K562 (cell line): ENCODE measurements at regions not wholly inside any gene's neighbourhood (a gene's known extent, or its start where the extent isn't known, plus 50 kb on each side); places are given as distances from the start of the nearest gene placed in this dataset.

Source experiments
- ATAC-seq: fragments of 200-7000 bp; cut with Tn5 transposase; 3 replicates; pipeline ENCODE4 v1.9.1; 2020; ENCODE audit warnings: moderate library complexity
- BruUV-seq: library from RNA; stranded (reverse); fragments of 400-500 nt; replicated peaks from 2 replicates; lab custom pipeline; 2021; lab: Mats Ljungman, UMichigan
- CTCF ChIA-PET: fragments of 300-600 bp; formaldehyde crosslinking; extraction: SDS; loops from one replicate; lab custom pipeline; 2021; ENCODE audit warnings: low intra/inter-chr PET ratio; lab: Yijun Ruan, JAX
- POLR2A ChIA-PET: fragments of 300-600, 350-650 bp; sonication (Branson Sonifier 250); formaldehyde crosslinking; extraction: SDS; loops from one replicate; lab custom pipeline; 2021; ENCODE audit warnings: antibody characterized with exemption, inconsistent platforms; lab: Yijun Ruan, JAX
- DNase-seq, 4 experiments: peaks; one replicate each; pipeline versions ENCODE4 v3.0.0 to v3.0.0-alpha.2; 2011 to 2018; ENCODE audit warnings: low spot score in 3 of 4, mixed read lengths in 3 of 4; ENCODE audit errors: extremely low read depth in 1 of 4
- FAIRE-seq: peaks from 2 replicates; lab custom pipeline; 2011; peaks lifted over from hg19 to GRCh38; lab: Jason Lieb, UNC
- H2AFZ ChIP-seq: 2 replicates; pipeline ENCODE4 v1.6.0; 2011; ENCODE audit warnings: low read depth, low read length, control low read depth, inconsistent platforms
- H3K27ac ChIP-seq: fragments of 200-600 bp; 3 replicates; pipeline ENCODE4 v1.8.0; 2011; ENCODE audit warnings: low read depth, mild to moderate bottlenecking, control low read depth, inconsistent platforms, low read length, moderate library complexity, mixed read lengths; ENCODE audit errors: extremely low read depth
- H3K27me3 ChIP-seq, 2 experiments: fragments of 300-600 bp in 1 of 2; 2 replicates in 1 of 2; 3 replicates in 1 of 2; pipeline versions ENCODE4 v1.6.0 to v1.8.0; 2011; ENCODE audit warnings: inconsistent platforms in 2 of 2, low read length in 2 of 2, mild to moderate bottlenecking in 1 of 2, mixed read lengths in 1 of 2, moderate library complexity in 1 of 2; ENCODE audit not compliant: control insufficient read depth in 2 of 2, insufficient read depth in 2 of 2
- H3K36me3 ChIP-seq: fragments of 300-600 bp; 3 replicates; pipeline ENCODE4 v1.8.0; 2011; ENCODE audit warnings: mild to moderate bottlenecking, low read length, inconsistent platforms; ENCODE audit not compliant: control insufficient read depth, insufficient read depth
- H3K4me1 ChIP-seq, 2 experiments: fragments of 200-600 bp in 1 of 2; replicated peaks in 1 of 2; 2 replicates in 1 of 2; 3 replicates in 1 of 2; pipeline versions ENCODE4 v1.5.1 to v1.8.0; 2011; ENCODE audit warnings: inconsistent platforms in 2 of 2, low read length in 2 of 2, mild to moderate bottlenecking in 1 of 2, mixed read lengths in 1 of 2, moderate library complexity in 1 of 2; ENCODE audit not compliant: control insufficient read depth in 2 of 2, insufficient read depth in 2 of 2
- H3K4me2 ChIP-seq: 2 replicates; pipeline ENCODE4 v1.6.1; 2011; ENCODE audit warnings: low read length, control low read depth, inconsistent platforms, mixed read lengths; ENCODE audit not compliant: insufficient read depth
- H3K4me3 ChIP-seq: fragments of 200-600 bp; sonication (generic), shearing (Covaris generic); 2 replicates; pipeline ENCODE4 v1.5.1; 2016; ENCODE audit warnings: control low read depth, inconsistent platforms
- H3K79me2 ChIP-seq: fragments of 200-600 bp; 3 replicates; pipeline ENCODE4 v1.8.0; 2011; ENCODE audit warnings: low read length, inconsistent platforms; ENCODE audit not compliant: control insufficient read depth, insufficient read depth
- H3K9ac ChIP-seq, 2 experiments: 2 replicates each; pipeline versions ENCODE4 v1.6.0 to v1.6.1; 2011; ENCODE audit warnings: low read depth in 2 of 2, low read length in 2 of 2, control low read depth in 1 of 2, inconsistent platforms in 1 of 2, mild to moderate bottlenecking in 1 of 2, mixed read lengths in 1 of 2; ENCODE audit not compliant: insufficient read depth in 1 of 2
- H3K9me1 ChIP-seq: one replicate; pipeline ENCODE4 v1.6.0; 2011; ENCODE audit warnings: inconsistent platforms, mild to moderate bottlenecking, low read length, moderate library complexity; ENCODE audit not compliant: control insufficient read depth, insufficient read depth
- H3K9me3 ChIP-seq: replicated peaks from 2 replicates; pipeline ENCODE4 v1.5.1; 2011; ENCODE audit warnings: low read depth, low read length, inconsistent platforms; ENCODE audit not compliant: control insufficient read depth, insufficient read depth
- H4K20me1 ChIP-seq: replicated peaks from 2 replicates; pipeline ENCODE4 v1.6.1; 2011; ENCODE audit warnings: low read length, inconsistent platforms, mixed read lengths; ENCODE audit not compliant: control insufficient read depth, insufficient read depth
- CAMTA2 ChIP-seq: fragments of 250-450 bp; sonication (Bioruptor Pico); conservative IDR thresholded peaks from 2 replicates; pipeline ENCODE4 v1.5.1; 2022
- ETV1 ChIP-seq: fragments of 450-650 bp; conservative IDR thresholded peaks from 2 replicates; pipeline ENCODE4 v1.6.1; 2016; ENCODE audit warnings: missing genetic modification characterization, control low read depth, low read depth, missing compliant biosample characterization
- FOXA3 ChIP-seq, 2 experiments: fragments of 450-650 bp in 1 of 2; sonication (generic) in 1 of 2; formaldehyde crosslinking; IDR thresholded peaks in 1 of 2; conservative IDR thresholded peaks in 1 of 2; 2 replicates each; pipeline versions ENCODE4 v1.4.0 to v1.8.0; 2020 to 2022; ENCODE audit warnings: mild to moderate bottlenecking in 2 of 2, missing genetic modification reagents in 1 of 2
- MEF2A ChIP-seq: IDR thresholded peaks from 2 replicates; pipeline ENCODE4 v1.6.1; 2011; ENCODE audit warnings: low read depth, mild to moderate bottlenecking, low read length, moderate library complexity; ENCODE audit not compliant: control insufficient read depth
- MTA3 ChIP-seq: fragments of 450-650 bp; formaldehyde crosslinking; IDR thresholded peaks from 2 replicates; pipeline ENCODE4 v1.6.1; 2017; ENCODE audit warnings: mild to moderate bottlenecking, borderline replicate concordance
- POLR2G ChIP-seq: fragments of 200-400 bp; formaldehyde crosslinking; IDR thresholded peaks from 2 replicates; pipeline ENCODE4 v1.6.1; 2017; ENCODE audit warnings: low read depth, mild to moderate bottlenecking, antibody characterized with exemption, low read length, moderate library complexity
- PRMT5 ChIP-seq: sonication (generic); formaldehyde crosslinking; IDR thresholded peaks from 2 replicates; pipeline ENCODE4 v1.5.0; 2020; ENCODE audit warnings: missing genetic modification reagents
- RBM34 ChIP-seq: fragments of 200-400 bp; formaldehyde crosslinking; IDR thresholded peaks from 2 replicates; pipeline ENCODE4 v1.6.1; 2018; ENCODE audit warnings: low read length, borderline replicate concordance; ENCODE audit not compliant: insufficient read depth
- TAL1 ChIP-seq: fragments of 450-650 bp; IDR thresholded peaks from 2 replicates; pipeline ENCODE4 v1.6.1; 2016; ENCODE audit warnings: mild to moderate bottlenecking
- ZBTB17 ChIP-seq: fragments of 450-650 bp; formaldehyde crosslinking; IDR thresholded peaks from 2 replicates; pipeline ENCODE4 v1.4.0; 2020; ENCODE audit warnings: mild to moderate bottlenecking
- ZNF224 ChIP-seq: sonication (generic); formaldehyde crosslinking; IDR thresholded peaks from 2 replicates; pipeline ENCODE4 v1.8.0; 2022; ENCODE audit warnings: mild to moderate bottlenecking, missing genetic modification reagents
- ZNF324 ChIP-seq: fragments of 250-450 bp; sonication (Bioruptor Pico); IDR thresholded peaks from 2 replicates; pipeline ENCODE4 v1.4.0; 2020; ENCODE audit warnings: mild to moderate bottlenecking
- WGBS: fragments of 100-300 bp; shearing (Covaris generic); methylation state at CpG from one replicate; pipeline ENCODE4 v1.1.6; 2016; ENCODE audit warnings: low coverage, mixed read lengths; ENCODE audit not compliant: insufficient coverage; ENCODE audit errors: missing lambda C conversion rate; 5-methylcytosine and 5-hydroxymethylcytosine counted together
- in situ Hi-C: fragments of 300-500 bp; cut with MboI; formaldehyde crosslinking; loops from 4 replicates; pipeline ENCODE4 v1.15.0; 2018; ENCODE audit warnings: inconsistent platforms, mixed read lengths
- intact Hi-C: fragments of 100-400 bp; cut with micrococcal nuclease; formaldehyde crosslinking; loops from 2 replicates; pipeline ENCODE4 v1.14.2; 2022
- TF ChIP-seq, protein P1 (sequence below): fragments of 250-450 bp; sonication (Bioruptor Pico); IDR thresholded peaks from 2 replicates; pipeline ENCODE4 v1.8.0; 2021; ENCODE audit warnings: borderline replicate concordance, mild to moderate bottlenecking, moderate library complexity; ENCODE audit not compliant: poor library complexity, severe bottlenecking
- TF ChIP-seq, protein P2 (sequence below): IDR thresholded peaks from 3 replicates; pipeline ENCODE4 v1.6.1; 2011; ENCODE audit warnings: borderline replicate concordance, mild to moderate bottlenecking; ENCODE audit not compliant: insufficient read length, insufficient read depth
- TF ChIP-seq, protein P3 (sequence below): fragments of 450-650 bp; IDR thresholded peaks from 2 replicates; pipeline ENCODE4 v1.6.1; 2016
- TF ChIP-seq, protein P4 (sequence below): fragments of 250-450 bp; sonication (Bioruptor Pico); IDR thresholded peaks from 2 replicates; pipeline ENCODE4 v1.8.0; 2022; ENCODE audit warnings: inconsistent platforms
- TF ChIP-seq, protein P5 (sequence below): sonication (generic); formaldehyde crosslinking; IDR thresholded peaks from 2 replicates; pipeline ENCODE4 v1.8.1; 2023; ENCODE audit warnings: mild to moderate bottlenecking, missing genetic modification reagents

DNA sequence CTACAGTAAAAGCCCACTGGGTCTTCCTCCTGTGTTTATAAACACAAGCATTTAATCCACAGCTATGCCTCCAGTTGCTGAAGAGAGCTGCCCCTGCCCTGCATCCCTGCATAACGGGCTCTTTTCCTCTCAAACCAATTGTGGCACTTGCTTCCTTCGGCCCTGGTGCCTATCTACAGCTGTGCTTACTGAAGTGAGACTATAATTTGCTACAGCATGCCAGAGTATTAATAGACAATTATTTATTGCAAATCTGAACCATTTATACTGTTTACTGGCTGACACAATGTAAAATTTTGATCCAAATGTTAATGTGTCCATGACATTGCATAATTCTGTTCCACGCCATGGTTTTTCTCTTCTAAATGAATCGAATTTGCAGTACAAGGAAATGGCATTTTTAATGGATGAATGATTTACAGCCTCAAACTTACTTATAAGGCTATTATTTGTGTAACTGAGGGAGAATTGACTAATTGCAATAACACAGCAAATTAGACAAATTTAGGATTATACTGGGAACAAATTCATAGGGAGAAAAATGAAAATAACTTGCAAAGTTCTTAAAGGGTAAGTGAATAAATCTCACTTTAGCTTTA is 457.0 kb upstream of the HNRNPA3 start:
- H3K4me2 ChIP-seq, result no peak overlapping the region
- H3K36me3 ChIP-seq, result no peaks in the 10 kb centered on the region
- POLR2A ChIA-PET, result no interaction called here
- no peaks in the 10 kb centered on the region for H3K9me1 ChIP-seq
- H3K9ac ChIP-seq, result no peak overlapping the region
- in situ Hi-C loops (no loop called here), intact Hi-C loops (no loop called here)
- no peaks in the 10 kb centered on the region for H3K4me1 ChIP-seq
- no peak for ATAC-seq
- 0% methylated on average over 4 of the region's 4 CpGs for WGBS
- H3K79me2 ChIP-seq, result no peaks in the 10 kb centered on the region
- BruUV-seq, result no TSS peak
- TF ChIP-seq ZNF324 (no peak), MEF2A (no peak), MTA3 (no peak), RBM34 (no peak), ZBTB17 (CRISPR knock-in tag) (no peak), ZNF224 (no peak), TAL1 (no peak), ETV1 (tag) (no peak), POLR2G (no peak), PRMT5 (CRISPR knock-in tag) (no peak), CAMTA2 (CRISPR knock-in tag) (no peak), FOXA3 (CRISPR knock-in tag; conservative IDR thresholded peaks at IDR 0.05 in 1 of 2, IDR thresholded peaks at IDR 0.05 in 1 of 2) (no peak)
- TF ChIP-seq, protein P1, sequence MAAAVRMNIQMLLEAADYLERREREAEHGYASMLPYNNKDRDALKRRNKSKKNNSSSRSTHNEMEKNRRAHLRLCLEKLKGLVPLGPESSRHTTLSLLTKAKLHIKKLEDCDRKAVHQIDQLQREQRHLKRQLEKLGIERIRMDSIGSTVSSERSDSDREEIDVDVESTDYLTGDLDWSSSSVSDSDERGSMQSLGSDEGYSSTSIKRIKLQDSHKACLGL (CRISPR knock-in tag), result no peak
- TF ChIP-seq, protein P2, sequence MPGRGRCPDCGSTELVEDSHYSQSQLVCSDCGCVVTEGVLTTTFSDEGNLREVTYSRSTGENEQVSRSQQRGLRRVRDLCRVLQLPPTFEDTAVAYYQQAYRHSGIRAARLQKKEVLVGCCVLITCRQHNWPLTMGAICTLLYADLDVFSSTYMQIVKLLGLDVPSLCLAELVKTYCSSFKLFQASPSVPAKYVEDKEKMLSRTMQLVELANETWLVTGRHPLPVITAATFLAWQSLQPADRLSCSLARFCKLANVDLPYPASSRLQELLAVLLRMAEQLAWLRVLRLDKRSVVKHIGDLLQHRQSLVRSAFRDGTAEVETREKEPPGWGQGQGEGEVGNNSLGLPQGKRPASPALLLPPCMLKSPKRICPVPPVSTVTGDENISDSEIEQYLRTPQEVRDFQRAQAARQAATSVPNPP, result no peak
- TF ChIP-seq, protein P3, sequence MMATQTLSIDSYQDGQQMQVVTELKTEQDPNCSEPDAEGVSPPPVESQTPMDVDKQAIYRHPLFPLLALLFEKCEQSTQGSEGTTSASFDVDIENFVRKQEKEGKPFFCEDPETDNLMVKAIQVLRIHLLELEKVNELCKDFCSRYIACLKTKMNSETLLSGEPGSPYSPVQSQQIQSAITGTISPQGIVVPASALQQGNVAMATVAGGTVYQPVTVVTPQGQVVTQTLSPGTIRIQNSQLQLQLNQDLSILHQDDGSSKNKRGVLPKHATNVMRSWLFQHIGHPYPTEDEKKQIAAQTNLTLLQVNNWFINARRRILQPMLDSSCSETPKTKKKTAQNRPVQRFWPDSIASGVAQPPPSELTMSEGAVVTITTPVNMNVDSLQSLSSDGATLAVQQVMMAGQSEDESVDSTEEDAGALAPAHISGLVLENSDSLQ, result no peak
- TF ChIP-seq, protein P4, sequence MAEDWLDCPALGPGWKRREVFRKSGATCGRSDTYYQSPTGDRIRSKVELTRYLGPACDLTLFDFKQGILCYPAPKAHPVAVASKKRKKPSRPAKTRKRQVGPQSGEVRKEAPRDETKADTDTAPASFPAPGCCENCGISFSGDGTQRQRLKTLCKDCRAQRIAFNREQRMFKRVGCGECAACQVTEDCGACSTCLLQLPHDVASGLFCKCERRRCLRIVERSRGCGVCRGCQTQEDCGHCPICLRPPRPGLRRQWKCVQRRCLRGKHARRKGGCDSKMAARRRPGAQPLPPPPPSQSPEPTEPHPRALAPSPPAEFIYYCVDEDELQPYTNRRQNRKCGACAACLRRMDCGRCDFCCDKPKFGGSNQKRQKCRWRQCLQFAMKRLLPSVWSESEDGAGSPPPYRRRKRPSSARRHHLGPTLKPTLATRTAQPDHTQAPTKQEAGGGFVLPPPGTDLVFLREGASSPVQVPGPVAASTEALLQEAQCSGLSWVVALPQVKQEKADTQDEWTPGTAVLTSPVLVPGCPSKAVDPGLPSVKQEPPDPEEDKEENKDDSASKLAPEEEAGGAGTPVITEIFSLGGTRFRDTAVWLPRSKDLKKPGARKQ (CRISPR knock-in tag), result no peak
- TF ChIP-seq, protein P5, sequence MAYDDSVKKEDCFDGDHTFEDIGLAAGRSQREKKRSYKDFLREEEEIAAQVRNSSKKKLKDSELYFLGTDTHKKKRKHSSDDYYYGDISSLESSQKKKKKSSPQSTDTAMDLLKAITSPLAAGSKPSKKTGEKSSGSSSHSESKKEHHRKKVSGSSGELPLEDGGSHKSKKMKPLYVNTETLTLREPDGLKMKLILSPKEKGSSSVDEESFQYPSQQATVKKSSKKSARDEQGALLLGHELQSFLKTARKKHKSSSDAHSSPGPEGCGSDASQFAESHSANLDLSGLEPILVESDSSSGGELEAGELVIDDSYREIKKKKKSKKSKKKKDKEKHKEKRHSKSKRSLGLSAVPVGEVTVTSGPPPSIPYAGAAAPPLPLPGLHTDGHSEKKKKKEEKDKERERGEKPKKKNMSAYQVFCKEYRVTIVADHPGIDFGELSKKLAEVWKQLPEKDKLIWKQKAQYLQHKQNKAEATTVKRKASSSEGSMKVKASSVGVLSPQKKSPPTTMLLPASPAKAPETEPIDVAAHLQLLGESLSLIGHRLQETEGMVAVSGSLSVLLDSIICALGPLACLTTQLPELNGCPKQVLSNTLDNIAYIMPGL (CRISPR knock-in tag), result no peak
- H4K20me1 ChIP-seq, result no peaks in the 10 kb centered on the region
- no peak overlapping the region for H3K27ac ChIP-seq
- CTCF ChIA-PET, result no interaction called here
- no peaks in the 10 kb centered on the region for H3K9me3 ChIP-seq
- H3K27me3 ChIP-seq, result no peaks in the 10 kb centered on the region; a peak in 1 of 5 replicates
- no peak for DNase-seq
- FAIRE-seq, result no peak
- no peak overlapping the region for H2AFZ ChIP-seq
- no peak overlapping the region for H3K4me3 ChIP-seq
